ENCODE measurements at regions not wholly inside any gene's neighbourhood (a gene's known extent, or its start where the extent isn't known, plus 50 kb on each side); places are given as distances from the start of the nearest gene placed in this dataset.
"Not testable (repeated sequence)": the region's sequence is repeated elsewhere in the genome, so short reads cannot be mapped to it uniquely, and the experiment has no call there.

- no peak overlapping the region for H3K9ac ChIP-seq (ENCODE audit: low read length in 2 of 2)
- no peaks in the 10 kb centered on the region for H3K27me3 ChIP-seq (ENCODE audit: control insufficient read depth in 1 of 2, insufficient read depth in 2 of 2, low read length in 2 of 2)
- no peak overlapping the region for H3K27ac ChIP-seq (ENCODE audit: low read length)
- H3K4me1 ChIP-seq (ENCODE audit: control insufficient read depth, insufficient read depth, low read length), result no peaks in the 10 kb centered on the region
- peaks cover 0 to 2% of the 10 kb centered on the region in 2 donors for H3K9me3 ChIP-seq (ENCODE audit: control insufficient read depth in 2 of 2, low read length in 2 of 2)
- no peak overlapping the region for H3K4me3 ChIP-seq (ENCODE audit: low read length in 2 of 2)
- H3K36me3 ChIP-seq (ENCODE audit: control insufficient read depth in 2 of 2, insufficient read depth in 2 of 2, low read length in 2 of 2), result no peaks in the 10 kb centered on the region
Observed at GRCh38 chr6:131427434-131428058, 145.5 kb upstream of the ARG1 start.

GRCh38 chr6:131430531-131430930 lies 142.5 kb upstream of the ARG1 start:
- Histone ChIP-seq H3K4me1 (ENCODE audit: control insufficient read depth, insufficient read depth, low read length) (no peaks in the 10 kb centered on the region), H3K9me3 (ENCODE audit: control insufficient read depth in 2 of 2, low read length in 2 of 2) (peaks cover 0 to 2% of the 10 kb centered on the region in 2 donors), H3K4me3 (ENCODE audit: low read length in 2 of 2) (no peak overlapping the region), H3K9ac (ENCODE audit: low read length in 2 of 2) (no peak overlapping the region), H3K36me3 (ENCODE audit: control insufficient read depth in 2 of 2, insufficient read depth in 2 of 2, low read length in 2 of 2) (no peaks in the 10 kb centered on the region), H3K27me3 (ENCODE audit: control insufficient read depth in 1 of 2, insufficient read depth in 2 of 2, low read length in 2 of 2) (no peaks in the 10 kb centered on the region), H3K27ac (ENCODE audit: low read length) (no peak overlapping the region)

GRCh38 chr6:131431718-131432117 lies 141.3 kb upstream of the ARG1 start:
- Histone ChIP-seq H3K27ac (ENCODE audit: low read length) (no peak overlapping the region), H3K9ac (ENCODE audit: low read length in 2 of 2) (no peak overlapping the region), H3K4me1 (ENCODE audit: control insufficient read depth, insufficient read depth, low read length) (no peaks in the 10 kb centered on the region), H3K36me3 (ENCODE audit: control insufficient read depth in 2 of 2, insufficient read depth in 2 of 2, low read length in 2 of 2) (no peaks in the 10 kb centered on the region), H3K4me3 (ENCODE audit: low read length in 2 of 2) (no peak overlapping the region), H3K27me3 (ENCODE audit: control insufficient read depth in 1 of 2, insufficient read depth in 2 of 2, low read length in 2 of 2) (no peaks in the 10 kb centered on the region), H3K9me3 (ENCODE audit: control insufficient read depth in 2 of 2, low read length in 2 of 2) (peaks cover 0 to 2% of the 10 kb centered on the region in 2 donors)

- Histone ChIP-seq H3K27me3 (ENCODE audit: control insufficient read depth in 1 of 2, insufficient read depth in 2 of 2, low read length in 2 of 2) (no peaks in the 10 kb centered on the region), H3K9ac (ENCODE audit: low read length in 2 of 2) (no peak overlapping the region), H3K27ac (ENCODE audit: low read length) (no peak overlapping the region), H3K4me1 (ENCODE audit: control insufficient read depth, insufficient read depth, low read length) (no peaks in the 10 kb centered on the region), H3K36me3 (ENCODE audit: control insufficient read depth in 2 of 2, insufficient read depth in 2 of 2, low read length in 2 of 2) (no peaks in the 10 kb centered on the region), H3K4me3 (ENCODE audit: low read length in 2 of 2) (no peak overlapping the region), H3K9me3 (ENCODE audit: control insufficient read depth in 2 of 2, low read length in 2 of 2) (peaks cover 0 to 2% of the 10 kb centered on the region in 2 donors)
Observed at GRCh38 chr6:131433927-131434326, 139.1 kb upstream of the ARG1 start.

GRCh38 chr6:131436358-131436757 lies 136.7 kb upstream of the ARG1 start:
- Histone ChIP-seq H3K27me3 (ENCODE audit: control insufficient read depth in 1 of 2, insufficient read depth in 2 of 2, low read length in 2 of 2) (no peaks in the 10 kb centered on the region), H3K4me3 (ENCODE audit: low read length in 2 of 2) (no peak overlapping the region), H3K9ac (ENCODE audit: low read length in 2 of 2) (no peak overlapping the region), H3K4me1 (ENCODE audit: control insufficient read depth, insufficient read depth, low read length) (no peaks in the 10 kb centered on the region), H3K36me3 (ENCODE audit: control insufficient read depth in 2 of 2, insufficient read depth in 2 of 2, low read length in 2 of 2) (no peaks in the 10 kb centered on the region), H3K9me3 (ENCODE audit: control insufficient read depth in 2 of 2, low read length in 2 of 2) (no peaks in the 10 kb centered on the region), H3K27ac (ENCODE audit: low read length) (no peak overlapping the region)

- no peaks in the 10 kb centered on the region for H3K4me1 ChIP-seq (ENCODE audit: control insufficient read depth, insufficient read depth, low read length)
- no peak overlapping the region for H3K9ac ChIP-seq (ENCODE audit: low read length in 2 of 2)
- H3K27me3 ChIP-seq (ENCODE audit: control insufficient read depth in 1 of 2, insufficient read depth in 2 of 2, low read length in 2 of 2), result no peaks in the 10 kb centered on the region
- no peak overlapping the region for H3K4me3 ChIP-seq (ENCODE audit: low read length in 2 of 2)
- H3K9me3 ChIP-seq (ENCODE audit: control insufficient read depth in 2 of 2, low read length in 2 of 2), result no peaks in the 10 kb centered on the region
- no peak overlapping the region for H3K27ac ChIP-seq (ENCODE audit: low read length)
- no peaks in the 10 kb centered on the region for H3K36me3 ChIP-seq (ENCODE audit: control insufficient read depth in 2 of 2, insufficient read depth in 2 of 2, low read length in 2 of 2)
Observed at GRCh38 chr6:131443014-131443413, 130.0 kb upstream of the ARG1 start.

- Histone ChIP-seq H3K4me3 (ENCODE audit: low read length in 2 of 2) (no peak overlapping the region), H3K27me3 (ENCODE audit: control insufficient read depth in 1 of 2, insufficient read depth in 2 of 2, low read length in 2 of 2) (no peaks in the 10 kb centered on the region), H3K4me1 (ENCODE audit: control insufficient read depth, insufficient read depth, low read length) (no peaks in the 10 kb centered on the region), H3K9me3 (ENCODE audit: control insufficient read depth in 2 of 2, low read length in 2 of 2) (no peaks in the 10 kb centered on the region), H3K36me3 (ENCODE audit: control insufficient read depth in 2 of 2, insufficient read depth in 2 of 2, low read length in 2 of 2) (no peaks in the 10 kb centered on the region), H3K27ac (ENCODE audit: low read length) (no peak overlapping the region), H3K9ac (ENCODE audit: low read length in 2 of 2) (no peak overlapping the region)
Observed at GRCh38 chr6:131443514-131443913, 129.5 kb upstream of the ARG1 start.

- not testable (repeated sequence) for H3K27me3 ChIP-seq (ENCODE audit: control insufficient read depth in 1 of 2, insufficient read depth in 2 of 2, low read length in 2 of 2); H3K9me3 ChIP-seq (ENCODE audit: control insufficient read depth in 2 of 2, low read length in 2 of 2)
Observed at GRCh38 chr6:131445356-131445755, 127.7 kb upstream of the ARG1 start.

GRCh38 chr6:131450861-131451260 lies 122.2 kb upstream of the ARG1 start:
- Histone ChIP-seq H3K36me3 (ENCODE audit: control insufficient read depth in 2 of 2, insufficient read depth in 2 of 2, low read length in 2 of 2) (no peaks in the 10 kb centered on the region), H3K27me3 (ENCODE audit: control insufficient read depth in 1 of 2, insufficient read depth in 2 of 2, low read length in 2 of 2) (no peaks in the 10 kb centered on the region), H3K4me1 (ENCODE audit: control insufficient read depth, insufficient read depth, low read length) (no peaks in the 10 kb centered on the region), H3K4me3 (ENCODE audit: low read length in 2 of 2) (no peak overlapping the region), H3K9ac (ENCODE audit: low read length in 2 of 2) (no peak overlapping the region), H3K9me3 (ENCODE audit: control insufficient read depth in 2 of 2, low read length in 2 of 2) (no peaks in the 10 kb centered on the region), H3K27ac (ENCODE audit: low read length) (no peak overlapping the region)

More at GRCh38 chr6:131445356-131445755, 127.7 kb upstream of the ARG1 start:
- H3K4me3 ChIP-seq (ENCODE audit: low read length in 2 of 2); H3K27ac ChIP-seq (ENCODE audit: low read length); H3K9ac ChIP-seq (ENCODE audit: low read length in 2 of 2); H3K4me1 ChIP-seq (ENCODE audit: control insufficient read depth, insufficient read depth, low read length); H3K36me3 ChIP-seq (ENCODE audit: control insufficient read depth in 2 of 2, insufficient read depth in 2 of 2, low read length in 2 of 2): not testable (repeated sequence)

GRCh38 chr6:131451321-131452144 lies 121.5 kb upstream of the ARG1 start:
- H3K36me3 ChIP-seq (ENCODE audit: control insufficient read depth in 2 of 2, insufficient read depth in 2 of 2, low read length in 2 of 2), result no peaks in the 10 kb centered on the region
- no peak overlapping the region for H3K27ac ChIP-seq (ENCODE audit: low read length)
- H3K9me3 ChIP-seq (ENCODE audit: control insufficient read depth in 2 of 2, low read length in 2 of 2), result no peaks in the 10 kb centered on the region
- H3K9ac ChIP-seq (ENCODE audit: low read length in 2 of 2), result no peak overlapping the region
- H3K4me1 ChIP-seq (ENCODE audit: control insufficient read depth, insufficient read depth, low read length), result no peaks in the 10 kb centered on the region
- no peaks in the 10 kb centered on the region for H3K27me3 ChIP-seq (ENCODE audit: control insufficient read depth in 1 of 2, insufficient read depth in 2 of 2, low read length in 2 of 2)
- no peak overlapping the region for H3K4me3 ChIP-seq (ENCODE audit: low read length in 2 of 2)

- Histone ChIP-seq H3K9ac (ENCODE audit: low read length in 2 of 2) (no peak overlapping the region), H3K36me3 (ENCODE audit: control insufficient read depth in 2 of 2, insufficient read depth in 2 of 2, low read length in 2 of 2) (no peaks in the 10 kb centered on the region), H3K4me3 (ENCODE audit: low read length in 2 of 2) (no peak overlapping the region), H3K27me3 (ENCODE audit: control insufficient read depth in 1 of 2, insufficient read depth in 2 of 2, low read length in 2 of 2) (no peaks in the 10 kb centered on the region), H3K9me3 (ENCODE audit: control insufficient read depth in 2 of 2, low read length in 2 of 2) (no peaks in the 10 kb centered on the region), H3K4me1 (ENCODE audit: control insufficient read depth, insufficient read depth, low read length) (no peaks in the 10 kb centered on the region), H3K27ac (ENCODE audit: low read length) (no peak overlapping the region)
Observed at GRCh38 chr6:131453803-131454202, 119.2 kb upstream of the ARG1 start.
